Activated CD8-positive, alpha-beta memory T cell treated with anti-CD3 and anti-CD28 coated beads for 48 hours (primary cell): ENCODE measurements at regions not wholly inside any gene's neighbourhood (a gene's known extent, or its start where the extent isn't known, plus 50 kb on each side); places are given as distances from the start of the nearest gene placed in this dataset.
"Not testable (repeated sequence)": the region's sequence is repeated elsewhere in the genome, so short reads cannot be mapped to it uniquely, and the experiment has no call there.

ENCODE experiments used
- DNase-seq, 3 experiments: peaks; one replicate each; pipeline ENCODE4 v3.0.0-alpha.2; 2020; ENCODE audit warnings: low read depth in 2 of 3, low spot score in 2 of 3

DNA sequence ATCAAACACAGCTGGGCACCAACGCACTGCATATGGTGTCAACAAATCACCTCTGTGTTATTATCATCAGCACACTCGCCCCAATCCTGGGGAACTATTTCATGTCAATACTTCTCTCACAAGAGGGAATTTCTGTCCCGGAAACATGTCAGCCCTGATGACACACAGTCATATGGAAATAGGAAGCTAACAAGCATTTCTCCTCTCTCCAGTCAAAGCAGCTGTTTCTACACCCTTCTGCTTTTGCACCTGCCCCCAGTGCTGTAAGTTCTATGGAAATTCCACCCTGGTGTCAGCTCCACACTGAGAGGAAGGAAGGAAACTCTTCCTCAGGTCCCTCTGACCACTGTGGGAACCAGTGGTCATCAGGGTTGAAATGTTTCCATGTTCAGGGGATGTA lies 447.6 kb upstream of the ID2 start:
- no peak for DNase-seq

DNA sequence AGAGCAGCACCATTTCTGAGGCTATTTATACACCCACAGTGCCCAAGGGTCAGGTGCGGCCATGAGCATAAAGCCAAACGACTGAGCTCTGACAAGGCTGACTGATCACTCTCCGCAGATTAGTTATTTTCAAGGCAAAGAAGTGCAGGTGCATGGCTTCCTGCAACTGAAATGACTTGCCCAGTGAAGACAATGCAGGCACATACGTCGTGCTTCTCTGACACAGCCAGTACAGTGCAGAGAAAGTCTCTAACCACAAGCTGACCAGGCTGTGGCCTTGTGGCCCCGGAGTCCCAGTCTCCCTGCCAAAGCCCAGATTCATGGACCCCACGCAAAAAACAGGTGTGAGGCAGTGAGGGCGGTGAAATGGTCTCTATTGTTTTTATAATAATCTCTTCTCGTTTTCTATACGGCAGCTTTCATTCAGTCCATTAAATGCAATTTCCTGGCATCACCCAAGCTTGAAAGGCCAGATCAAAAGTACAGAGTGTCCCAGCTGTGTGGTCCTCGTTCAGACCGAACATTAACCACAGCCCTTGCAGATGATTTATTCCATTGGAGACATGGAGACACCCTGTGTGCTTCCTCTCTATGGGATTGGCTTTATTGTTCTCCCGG lies 447.0 kb upstream of the ID2 start:
- DNase-seq = no peak

DNA sequence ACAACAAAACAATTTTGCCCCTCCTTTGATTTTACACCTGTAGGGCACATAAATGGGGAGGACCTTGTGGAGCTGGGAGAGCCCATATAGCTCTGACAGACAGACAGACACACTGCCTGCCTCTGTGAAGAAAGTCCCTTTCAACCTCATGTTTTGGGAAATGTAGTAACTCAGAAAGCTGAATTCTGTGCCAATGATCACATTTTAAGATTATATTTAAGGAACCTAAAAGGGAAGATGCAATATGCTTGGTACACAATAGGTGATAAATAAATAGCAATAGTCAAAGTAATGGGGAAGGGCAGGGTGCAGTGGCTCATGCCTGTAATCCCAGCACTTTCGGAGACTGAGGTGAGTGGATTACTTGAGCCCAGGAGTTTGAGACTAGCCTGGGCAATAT lies 446.4 kb upstream of the ID2 start:
- DNase-seq = no peak

DNA sequence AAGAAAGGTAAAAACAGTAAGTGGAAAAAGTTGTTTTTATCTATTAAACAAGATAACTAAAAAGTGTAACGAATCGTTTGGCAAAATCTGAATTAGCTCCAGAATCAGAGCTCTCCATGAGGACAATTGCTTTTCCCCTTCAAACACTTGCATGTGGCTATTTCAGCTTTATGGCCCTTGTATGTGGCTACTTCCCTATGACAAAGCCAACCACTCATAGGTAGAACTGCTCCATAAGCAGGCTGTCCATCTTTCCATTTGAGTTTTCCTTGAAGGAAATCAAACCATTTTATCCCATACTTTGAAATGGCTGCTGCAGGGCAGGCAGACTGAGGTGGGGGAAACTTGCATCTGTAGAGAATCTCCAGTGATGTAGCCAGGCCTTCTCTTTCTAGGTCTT lies 445.5 kb upstream of the ID2 start:
- no peak for DNase-seq

DNA sequence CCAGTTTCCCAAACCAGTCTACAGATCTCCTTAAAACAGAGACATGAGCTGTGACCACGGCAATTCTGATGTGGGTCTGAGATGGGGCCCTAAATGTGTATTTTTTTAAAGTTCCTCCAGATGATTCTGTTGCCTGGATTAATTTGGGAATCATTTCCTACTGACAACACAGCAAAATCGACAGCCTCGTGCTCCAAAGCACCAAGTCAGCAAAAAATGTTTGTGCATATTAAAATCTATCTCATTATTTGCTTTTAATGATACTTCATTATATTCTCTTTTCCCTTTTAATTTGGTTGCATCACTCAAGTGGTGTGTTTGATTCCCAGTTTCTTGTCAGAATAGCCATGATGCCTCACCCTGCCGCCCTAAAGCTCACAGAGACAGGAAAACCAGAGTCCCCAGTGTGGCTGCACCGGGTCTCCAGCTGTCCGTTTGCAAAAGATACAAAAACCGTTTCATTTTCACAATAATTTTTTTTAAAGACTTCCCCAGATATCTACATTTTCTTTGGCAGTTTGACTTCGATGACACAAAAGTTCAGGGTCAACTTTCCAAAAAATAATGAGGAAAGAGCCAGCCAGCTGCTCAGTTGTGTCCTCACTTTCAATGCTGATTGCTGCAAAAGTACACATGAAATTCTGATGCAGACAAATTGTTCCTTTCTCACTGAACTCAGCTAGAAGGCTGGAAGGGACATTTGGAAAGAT lies 443.2 kb upstream of the ID2 start:
- DNase-seq = no peak

DNA sequence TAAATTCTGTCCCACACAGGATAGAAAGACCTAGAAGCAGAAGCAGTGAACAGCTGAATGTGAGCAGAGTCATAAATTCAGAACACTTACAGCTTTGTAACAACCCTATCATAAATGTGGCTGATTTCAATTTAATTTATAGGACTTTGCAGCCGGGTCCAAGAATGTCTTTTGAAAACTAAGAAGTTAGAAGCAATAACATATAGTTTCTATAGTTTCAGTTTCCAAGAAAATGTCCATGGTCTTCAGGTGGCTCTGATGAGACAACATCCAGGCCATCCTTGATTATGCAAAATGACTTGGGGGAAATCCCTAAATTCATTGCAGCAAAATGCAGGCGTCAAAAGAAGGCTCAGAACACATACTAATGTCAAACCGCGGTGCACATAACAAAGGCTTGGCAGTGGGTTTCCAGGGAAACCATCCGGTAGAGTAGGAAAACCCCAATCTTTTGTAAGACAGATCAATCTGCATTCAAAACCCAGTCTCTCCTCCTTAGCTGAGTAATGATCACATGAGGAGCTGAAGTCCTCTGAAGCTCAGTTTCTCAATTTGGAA lies 442.2 kb upstream of the ID2 start:
- DNase-seq = no peak

DNA sequence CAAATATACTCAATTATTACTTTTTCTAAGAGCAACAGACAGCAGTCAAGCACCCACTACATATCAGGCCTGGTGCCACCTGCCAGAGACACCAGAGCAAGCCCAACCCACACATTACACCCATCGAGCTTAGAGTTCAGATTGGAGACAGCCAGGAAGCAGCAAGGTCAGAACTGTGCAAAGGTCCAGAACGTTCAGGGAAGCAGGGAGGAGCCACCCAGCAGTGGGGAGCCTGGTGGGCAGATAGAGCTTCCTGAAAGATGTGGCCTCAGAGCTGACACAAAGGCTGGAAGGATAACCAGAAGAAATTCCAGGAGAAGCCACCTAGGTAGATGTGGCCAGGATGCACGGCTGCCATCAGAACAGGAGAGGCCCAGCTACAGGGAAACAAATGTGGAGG lies 440.5 kb upstream of the ID2 start:
- DNase-seq = no peak

DNA sequence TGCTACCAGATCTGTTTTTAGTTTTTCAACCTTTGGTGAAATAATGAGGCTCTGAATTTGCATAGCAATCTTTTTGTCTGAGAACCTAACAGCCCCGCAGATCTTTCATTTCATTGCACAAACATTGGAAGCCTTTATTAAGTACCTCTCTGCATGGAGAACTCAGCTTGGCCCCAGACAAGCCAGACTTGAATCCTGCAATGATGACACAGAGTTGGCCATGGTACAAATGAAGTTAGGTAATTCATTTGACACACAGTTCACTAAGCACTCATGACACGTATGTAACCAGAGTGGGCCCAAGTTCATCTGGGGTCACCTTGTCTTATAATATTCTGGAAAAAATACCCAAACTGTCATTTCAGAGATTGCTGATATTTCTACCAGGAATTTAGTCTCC lies 439.1 kb upstream of the ID2 start:
- no peak for DNase-seq

DNA sequence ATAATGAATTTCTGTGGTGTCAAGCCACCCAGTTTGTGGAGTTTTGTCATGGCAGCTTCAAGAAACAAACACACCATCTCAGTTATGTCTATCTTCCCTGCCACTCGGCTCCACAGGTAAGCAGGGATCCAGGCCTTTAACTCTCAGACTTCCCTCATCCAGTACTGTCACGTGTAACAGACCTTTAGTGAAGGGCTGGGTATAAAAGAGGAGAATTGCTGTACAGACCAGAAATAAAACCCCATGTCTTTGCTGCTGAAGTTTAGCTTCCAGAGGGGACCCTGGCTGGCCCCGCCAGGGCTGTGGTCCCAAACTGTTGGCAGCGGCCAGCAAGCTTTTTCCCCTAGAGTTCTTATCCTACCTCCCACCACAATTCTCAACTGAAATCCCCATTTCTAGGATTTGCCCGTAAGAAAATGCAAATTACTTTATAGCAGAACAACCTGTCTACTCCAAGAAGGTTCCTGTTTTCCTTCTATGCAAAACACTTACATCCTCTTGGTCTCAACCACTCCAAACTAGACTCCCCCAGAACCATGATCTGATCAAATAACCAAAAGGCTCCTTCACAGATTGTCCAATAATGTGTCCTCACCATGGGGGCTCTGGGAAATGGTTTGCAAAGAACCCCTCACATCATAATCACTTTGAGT lies 438.0 kb upstream of the ID2 start:
- DNase-seq = no peak

DNA sequence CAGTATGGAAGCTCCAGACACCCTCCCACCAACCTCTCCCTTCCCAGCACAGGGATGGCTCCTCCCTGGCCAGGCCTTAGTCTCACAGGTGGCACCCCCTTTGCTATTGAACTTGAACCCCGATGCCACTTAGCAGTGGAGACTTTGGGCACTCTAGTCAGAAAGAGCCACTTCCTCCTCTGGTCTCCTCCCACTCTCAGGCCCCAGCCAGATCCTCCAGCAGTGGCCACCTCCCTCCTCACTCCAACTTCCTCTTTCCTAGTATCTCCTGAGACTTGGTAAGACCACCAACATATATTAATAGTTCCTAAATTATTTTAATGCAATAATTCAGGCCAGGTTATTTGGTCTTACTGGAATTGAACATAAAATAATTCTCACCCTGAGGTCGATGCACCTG lies 437.2 kb upstream of the ID2 start:
- no peak for DNase-seq

DNA sequence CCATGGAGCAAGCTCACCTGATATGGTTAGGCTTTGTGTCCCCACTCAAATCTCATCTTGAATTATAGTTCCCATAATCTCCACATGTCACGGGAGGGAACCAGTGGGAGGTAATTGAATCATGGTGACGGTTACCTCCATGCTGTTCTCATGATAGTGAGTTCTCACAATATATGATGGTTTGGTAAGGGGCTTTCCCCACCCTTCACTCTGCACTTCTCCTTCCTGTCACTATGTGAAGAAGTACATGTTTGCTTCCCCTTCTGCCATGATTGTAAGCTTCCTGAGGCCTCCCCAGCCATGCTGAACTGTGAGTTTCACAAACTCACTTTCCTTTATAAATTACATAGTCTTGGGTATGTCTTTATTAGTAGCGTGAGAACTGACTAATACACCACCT lies 435.7 kb upstream of the ID2 start:
- no peak for DNase-seq

DNA sequence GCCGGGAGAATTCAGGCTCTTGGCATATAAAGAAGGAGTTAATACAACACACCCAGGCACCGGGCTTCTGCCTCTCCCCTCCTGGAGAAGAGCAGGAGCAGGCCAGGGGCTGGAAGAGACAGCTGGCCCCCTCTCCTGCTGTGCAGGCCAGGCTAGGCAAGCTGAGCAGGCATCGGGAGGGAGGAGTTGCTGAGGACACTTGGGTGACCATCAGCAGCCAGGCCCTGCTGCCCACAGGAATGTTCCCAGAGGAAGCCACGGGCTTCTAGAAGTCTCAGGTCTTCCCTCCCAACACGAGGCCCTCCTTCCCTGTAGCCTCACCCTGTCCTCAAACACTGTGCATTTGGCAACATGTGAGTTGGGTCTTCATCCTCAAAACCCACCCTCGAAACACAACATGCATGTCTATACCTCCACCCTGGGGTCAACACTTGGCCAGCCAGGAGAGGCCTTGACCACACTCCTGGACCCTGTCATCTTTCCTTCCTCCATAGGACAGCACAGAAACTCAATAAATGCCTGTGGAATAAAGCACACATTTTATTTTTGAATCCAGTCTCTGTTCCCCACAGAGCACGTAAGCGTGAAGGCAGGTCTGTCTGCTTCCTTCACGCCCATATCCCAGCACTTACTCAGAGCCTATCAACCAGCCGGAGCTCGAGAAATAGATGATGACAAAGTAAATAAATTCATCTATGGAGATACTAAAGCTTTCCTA lies 433.8 kb upstream of the ID2 start:
- no peak for DNase-seq

DNA sequence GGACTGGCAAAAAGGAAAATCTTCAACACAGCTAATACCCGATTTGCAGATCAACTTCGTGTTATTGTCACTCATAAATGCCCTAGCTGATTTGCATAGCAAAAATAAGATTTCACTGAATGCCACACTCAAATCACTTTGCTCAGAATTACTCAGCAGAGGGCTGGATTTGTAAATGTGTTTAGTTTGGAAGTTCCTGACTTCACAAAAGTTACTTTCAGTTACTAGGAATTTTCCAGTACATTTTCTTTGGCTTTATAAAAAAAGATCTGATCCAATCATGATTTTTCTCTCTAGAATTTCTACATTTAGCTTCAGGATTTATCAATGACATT lies 433.3 kb upstream of the ID2 start:
- DNase-seq = no peak

DNA sequence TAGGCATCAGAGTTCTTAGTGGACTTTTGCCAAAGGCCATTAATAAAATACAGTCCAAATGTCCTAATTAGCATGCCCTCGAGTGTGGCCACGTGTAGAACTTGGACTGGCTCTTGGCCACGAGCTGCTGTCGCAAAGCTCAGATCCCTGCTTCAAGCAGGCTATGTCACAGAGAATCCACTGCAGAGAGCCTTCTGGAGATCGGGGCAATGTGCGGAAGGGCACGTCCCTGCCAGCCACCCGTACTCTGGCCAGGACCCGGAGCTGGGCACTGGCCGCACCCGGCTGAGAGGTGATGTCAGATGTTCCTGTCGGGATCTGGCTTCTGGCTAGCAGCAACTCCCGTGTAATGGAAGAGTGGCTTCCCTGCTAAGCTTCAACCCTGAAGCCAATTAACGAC lies 432.7 kb upstream of the ID2 start:
- DNase-seq = no peak

DNA sequence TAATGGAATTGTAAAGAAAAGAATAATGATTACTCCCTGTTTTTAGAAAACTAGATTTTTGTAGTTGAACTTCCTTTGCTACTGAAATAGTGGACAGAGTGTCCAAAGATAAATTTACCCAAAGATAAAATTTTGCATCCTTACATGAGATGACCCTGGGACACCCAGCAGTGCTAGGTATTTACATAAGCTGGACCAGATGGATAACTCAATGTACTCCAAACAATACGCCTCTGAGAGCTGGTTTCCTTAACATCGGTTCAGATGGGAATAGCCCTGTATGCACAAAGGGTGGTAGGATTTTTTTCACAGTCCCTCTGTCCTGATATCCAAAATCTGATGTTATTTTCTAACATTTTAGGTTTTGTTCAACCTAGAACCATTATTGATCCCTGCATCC lies 432.1 kb upstream of the ID2 start:
- DNase-seq = no peak

DNA sequence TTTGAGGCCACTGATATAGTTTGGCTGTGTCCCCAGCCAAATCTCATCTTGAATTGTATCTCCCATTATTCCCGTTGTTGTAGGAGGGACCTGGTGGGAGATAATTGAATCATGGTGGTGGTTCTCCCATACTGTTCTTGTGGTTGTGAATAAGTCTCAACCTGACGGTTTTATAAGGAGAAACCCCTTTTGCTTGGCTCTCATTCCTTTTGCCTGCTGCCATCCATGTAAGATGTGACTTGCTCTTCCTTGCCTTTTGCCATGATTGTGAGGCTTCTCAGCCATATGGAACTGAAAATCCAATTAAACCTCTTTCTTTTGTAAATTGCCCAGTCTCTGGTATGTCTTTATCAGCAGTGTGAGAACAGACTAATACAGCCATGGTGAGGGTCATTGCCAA lies 431.6 kb upstream of the ID2 start:
- DNase-seq = not testable (repeated sequence)

DNA sequence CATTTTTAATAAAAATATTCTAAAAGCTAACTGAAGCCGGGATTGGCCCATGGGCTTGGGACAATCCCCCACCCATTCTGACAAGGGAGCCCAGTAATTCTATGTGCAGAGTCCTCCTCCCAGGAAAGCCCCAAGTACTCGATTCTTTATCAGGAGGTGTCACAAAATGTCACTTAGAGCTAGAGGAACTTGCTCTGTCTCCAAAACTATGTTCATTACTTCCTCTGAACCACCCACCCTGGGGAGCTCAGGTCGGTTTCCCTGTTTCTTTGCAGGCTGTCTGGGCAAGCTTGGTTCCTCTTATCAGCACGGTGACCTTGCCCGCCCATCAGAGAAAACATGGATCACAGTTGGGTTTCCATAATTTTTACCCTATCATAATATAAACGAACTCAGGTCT lies 430.6 kb upstream of the ID2 start:
- DNase-seq = no peak

DNA sequence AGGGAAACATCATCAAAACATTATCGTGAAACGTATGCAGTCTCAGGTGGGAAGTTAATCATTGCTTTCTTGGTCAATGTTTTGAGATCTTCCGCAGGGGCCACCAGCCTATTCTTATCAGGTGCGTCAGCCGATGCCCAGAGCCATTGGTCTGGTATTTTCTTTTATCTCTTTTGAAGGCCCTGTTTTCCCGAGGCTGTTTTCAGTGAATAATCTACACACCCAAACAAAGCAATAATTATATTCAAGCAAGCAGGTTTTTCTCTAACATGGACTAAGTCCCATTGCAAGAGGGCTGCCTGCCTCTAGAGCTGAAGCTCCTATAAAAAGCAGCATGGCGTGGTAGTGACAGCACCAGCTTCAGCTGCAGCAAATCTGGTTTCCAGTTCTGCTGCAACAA lies 430.0 kb upstream of the ID2 start:
- no peak for DNase-seq

DNA sequence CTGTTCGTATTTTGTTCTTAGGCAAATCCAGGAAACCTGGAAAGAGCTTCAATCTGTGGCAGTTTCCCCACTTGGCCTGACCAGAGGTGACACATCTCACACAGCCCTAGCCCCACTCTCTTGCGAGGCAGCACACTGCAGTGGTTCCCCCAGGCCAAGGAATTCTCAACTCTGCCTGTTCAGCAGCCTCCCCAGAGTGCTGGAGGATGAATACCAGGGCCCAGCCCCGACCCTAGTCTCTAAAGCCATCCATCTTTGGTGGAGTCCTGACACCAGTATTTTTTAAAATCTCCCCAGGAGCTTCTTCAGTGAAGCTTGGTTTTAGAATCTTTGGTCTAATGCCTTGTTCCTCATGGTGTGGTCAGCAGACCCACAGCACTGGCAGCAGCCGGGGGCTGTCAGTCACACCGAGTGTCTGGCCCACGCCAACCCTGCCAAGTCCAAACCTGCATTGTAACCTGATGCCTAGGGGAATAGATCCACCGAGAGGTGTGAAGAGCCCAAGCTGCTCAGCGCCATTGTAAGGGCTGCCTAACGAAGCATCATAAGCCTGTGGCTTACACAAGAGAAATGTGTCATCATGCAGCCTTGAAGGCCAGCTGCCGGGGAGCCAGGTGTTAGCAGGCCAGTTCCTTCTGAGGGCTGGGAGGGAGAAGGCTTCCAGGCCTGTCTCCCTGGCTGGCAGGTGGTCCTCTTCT lies 428.7 kb upstream of the ID2 start:
- no peak for DNase-seq

DNA sequence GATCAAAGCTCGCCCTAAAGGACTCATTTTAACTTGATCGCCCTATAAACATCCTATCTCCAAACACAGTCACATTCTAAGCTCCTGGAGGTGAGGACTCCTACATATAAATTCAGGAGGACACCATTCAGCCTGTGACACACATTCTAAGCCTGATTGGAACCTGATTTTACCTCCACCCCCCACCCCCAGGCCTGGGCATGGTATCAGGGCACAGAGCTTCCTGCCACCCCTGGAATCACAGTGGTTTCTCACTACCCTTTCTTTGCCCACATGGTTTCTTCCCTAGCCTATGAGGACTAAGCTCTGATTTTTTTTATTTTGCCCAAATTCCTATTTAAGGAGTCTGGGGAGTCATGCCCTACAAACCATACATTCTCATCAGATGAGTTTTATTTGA lies 428.1 kb upstream of the ID2 start:
- no peak for DNase-seq

DNA sequence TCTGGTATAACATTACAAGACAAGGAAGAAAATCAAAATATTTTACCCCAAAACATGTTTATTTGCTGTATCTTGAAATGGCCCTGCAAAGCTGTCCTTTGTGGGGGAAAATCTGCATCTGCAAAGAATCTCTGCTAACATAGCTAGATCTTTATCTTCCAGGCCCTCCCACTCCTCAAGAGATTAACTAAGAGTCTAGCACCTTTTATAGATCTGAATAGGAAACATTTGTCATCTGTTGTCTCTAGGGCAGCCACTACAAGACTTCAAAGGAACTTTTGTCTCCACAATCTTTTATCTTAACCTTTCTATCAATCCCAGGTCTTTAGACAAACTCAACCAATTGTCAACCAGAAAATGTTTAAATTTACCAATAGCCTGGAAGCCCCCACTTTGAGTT lies 427.6 kb upstream of the ID2 start:
- not testable (repeated sequence) for DNase-seq
